ENCODE measurements at regions not wholly inside any gene's neighbourhood (a gene's known extent, or its start where the extent isn't known, plus 50 kb on each side); places are given as distances from the start of the nearest gene placed in this dataset.
"Not testable (repeated sequence)": the region's sequence is repeated elsewhere in the genome, so short reads cannot be mapped to it uniquely, and the experiment has no call there.

DNA sequence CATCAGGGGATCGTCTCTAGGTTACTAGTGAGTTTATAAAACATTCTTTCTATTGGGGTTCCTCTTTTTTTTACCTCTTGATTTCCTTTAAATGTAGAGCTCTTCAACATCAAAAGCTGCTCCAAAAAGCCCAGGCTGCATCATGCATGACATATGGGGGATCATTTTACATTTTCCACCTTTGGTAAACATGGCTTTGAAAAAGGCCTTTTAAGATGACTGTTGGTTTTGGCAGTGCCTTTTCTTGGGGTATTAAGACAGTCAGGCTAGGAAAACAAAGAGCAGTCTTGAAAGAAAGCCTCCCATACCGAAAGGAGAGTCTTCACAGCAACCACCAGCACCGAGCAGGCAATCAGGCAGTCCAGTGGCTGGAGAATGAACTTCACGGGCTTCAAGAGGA lies 73.2 kb downstream of the NPEPL1 start:
- intact Hi-C loops (cut with DNase I): no loop called here
- DNase-seq (ENCODE audit: low spot score): no peak

DNA sequence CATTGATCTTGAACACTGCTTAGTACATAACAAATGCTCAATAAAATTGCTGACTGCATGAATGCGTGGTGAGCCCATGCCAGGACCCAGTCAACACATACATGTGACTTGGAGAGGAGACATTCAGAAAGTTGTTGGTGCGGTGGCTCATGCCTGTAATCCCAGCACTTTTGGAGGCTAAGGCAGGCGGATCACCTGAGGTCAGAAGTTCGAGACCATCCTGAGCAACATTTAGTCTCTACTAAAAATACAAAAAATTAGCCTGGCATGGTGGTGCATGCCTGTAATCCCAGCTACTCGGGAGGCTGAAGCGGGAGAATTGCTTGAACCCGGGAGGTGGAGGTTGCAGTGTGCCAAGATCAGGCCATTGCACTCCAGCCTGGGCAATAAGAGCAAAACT lies 75.2 kb downstream of the NPEPL1 start:
- intact Hi-C loops (cut with DNase I): not testable (repeated sequence)
- DNase-seq (ENCODE audit: low spot score): peak; percentile 35

Measured in cardiac septum (tissue), 1 donor.